NT2/D1 (cell line): ENCODE measurements at regions not wholly inside any gene's neighbourhood (a gene's known extent, or its start where the extent isn't known, plus 50 kb on each side); places are given as distances from the start of the nearest gene placed in this dataset.

Experiments used
- SUZ12 ChIP-seq: IDR thresholded peaks from 2 replicates; pipeline ENCODE4 v1.6.1; 2011; ENCODE audit not compliant: insufficient read length, insufficient read depth; ENCODE audit errors: extremely low read depth
- YY1 ChIP-seq: IDR thresholded peaks from 2 replicates; pipeline ENCODE4 v1.6.1; 2011; ENCODE audit not compliant: insufficient read length, insufficient read depth
- ZNF274 ChIP-seq: IDR thresholded peaks from 2 replicates; pipeline ENCODE4 v1.6.1; 2011; ENCODE audit warnings: mild to moderate bottlenecking, low read depth, low read length

DNA sequence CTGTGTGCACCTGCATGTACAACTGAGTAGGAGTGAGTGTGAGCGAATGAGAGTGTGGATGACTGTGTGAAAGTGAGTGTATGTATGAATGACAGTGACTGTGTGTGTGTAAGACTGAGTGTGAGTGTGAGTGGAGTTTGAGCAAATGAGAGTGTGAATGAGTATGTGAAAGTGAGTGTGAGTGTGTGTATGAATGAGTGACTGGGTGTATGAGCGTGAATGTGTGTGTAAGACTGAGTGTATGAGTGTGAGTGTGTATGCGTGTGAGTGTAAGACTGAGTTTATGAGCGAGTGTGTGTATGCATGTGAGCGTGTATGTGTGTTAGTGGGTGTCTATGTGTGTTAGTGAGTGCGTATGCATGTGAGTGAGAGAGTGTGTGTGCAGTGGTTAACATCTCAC, 220.8 kb downstream of the QKI start:
- no peak for TF ChIP-seq YY1
- no peak for TF ChIP-seq SUZ12
- TF ChIP-seq ZNF274, result no peak
